Mesenchymal stem cell (in vitro differentiated cells and primary cell): ENCODE measurements at regions not wholly inside any gene's neighbourhood (a gene's known extent, or its start where the extent isn't known, plus 50 kb on each side); places are given as distances from the start of the nearest gene placed in this dataset.

Experiments
- DNase-seq: peaks from one replicate; pipeline ENCODE4 v3.0.0-alpha.2; 2013
- H2AFZ ChIP-seq: one replicate; pipeline ENCODE4 v1.6.1; 2013; ENCODE audit warnings: low read depth, mild to moderate bottlenecking, control low read depth, inconsistent platforms, low read length, moderate library complexity
- H2AK5ac ChIP-seq: 2 replicates; pipeline ENCODE4 v1.6.1; 2013; ENCODE audit warnings: low read length, moderate library complexity, mild to moderate bottlenecking, inconsistent platforms; ENCODE audit not compliant: severe bottlenecking
- H2BK120ac ChIP-seq: one replicate; pipeline ENCODE4 v1.6.1; 2013; ENCODE audit warnings: low read depth, mild to moderate bottlenecking, inconsistent platforms, low read length, moderate library complexity
- H2BK12ac ChIP-seq, 2 experiments: one replicate each; pipeline ENCODE4 v1.6.1; 2013; ENCODE audit warnings: inconsistent platforms in 2 of 2, low read length in 2 of 2, mild to moderate bottlenecking in 2 of 2, moderate library complexity in 2 of 2, control low read depth in 1 of 2
- H2BK15ac ChIP-seq: one replicate; pipeline ENCODE4 v1.6.1; 2013; ENCODE audit warnings: mild to moderate bottlenecking, low read depth, inconsistent platforms; ENCODE audit not compliant: poor library complexity, severe bottlenecking
- H2BK5ac ChIP-seq: 2 replicates; pipeline ENCODE4 v1.6.1; 2013; ENCODE audit warnings: low read depth, mild to moderate bottlenecking, low read length, control low read depth, inconsistent platforms; ENCODE audit not compliant: poor library complexity, severe bottlenecking
- H3K14ac ChIP-seq, 2 experiments: one replicate each; pipeline ENCODE4 v1.6.1; 2013; ENCODE audit warnings: inconsistent platforms in 2 of 2, low read length in 2 of 2, control low read depth in 1 of 2, mild to moderate bottlenecking in 1 of 2, moderate library complexity in 1 of 2
- H3K18ac ChIP-seq, 2 experiments: one replicate each; pipeline ENCODE4 v1.6.1; 2013; ENCODE audit warnings: inconsistent platforms in 2 of 2, low read length in 2 of 2, control low read depth in 1 of 2, low read depth in 1 of 2, mild to moderate bottlenecking in 1 of 2
- H3K23ac ChIP-seq, 2 experiments: one replicate each; pipeline ENCODE4 v1.6.1; 2013; ENCODE audit warnings: inconsistent platforms in 2 of 2, low read length in 2 of 2, mild to moderate bottlenecking in 2 of 2, moderate library complexity in 2 of 2, control low read depth in 1 of 2
- H3K27ac ChIP-seq: 2 replicates; pipeline ENCODE4 v1.5.1; 2013; ENCODE audit warnings: mild to moderate bottlenecking, moderate library complexity, low read length, control low read depth, inconsistent platforms; ENCODE audit not compliant: poor library complexity, severe bottlenecking
- H3K27me3 ChIP-seq, 2 experiments: 2 replicates each; pipeline versions ENCODE4 v1.6.1 to v1.7.0; 2013; ENCODE audit warnings: low read length in 2 of 2, mild to moderate bottlenecking in 2 of 2, moderate library complexity in 2 of 2, control low read depth in 1 of 2, inconsistent platforms in 1 of 2; ENCODE audit not compliant: control insufficient read depth in 1 of 2, insufficient read depth in 1 of 2
- H3K36me3 ChIP-seq, 2 experiments: 2 replicates each; pipeline versions ENCODE4 v1.6.1 to v1.7.0; 2013; ENCODE audit warnings: low read length in 2 of 2, control low read depth in 1 of 2, inconsistent platforms in 1 of 2, low read depth in 1 of 2, mild to moderate bottlenecking in 1 of 2; ENCODE audit not compliant: insufficient read depth in 2 of 2, control insufficient read depth in 1 of 2
- H3K4ac ChIP-seq, 2 experiments: one replicate each; pipeline ENCODE4 v1.6.1; 2013; ENCODE audit warnings: inconsistent platforms in 2 of 2, low read length in 2 of 2, mild to moderate bottlenecking in 2 of 2, moderate library complexity in 2 of 2, control low read depth in 1 of 2, low read depth in 1 of 2
- H3K4me1 ChIP-seq: 2 replicates; pipeline ENCODE4 v1.6.1; 2013; ENCODE audit warnings: low read depth, low read length, control low read depth; ENCODE audit not compliant: control insufficient read depth, insufficient read depth
- H3K4me2 ChIP-seq: 2 replicates; pipeline ENCODE4 v1.6.1; 2013; ENCODE audit warnings: low read length, mild to moderate bottlenecking, inconsistent platforms; ENCODE audit not compliant: poor library complexity, severe bottlenecking
- H3K4me3 ChIP-seq, 2 experiments: 2 replicates each; pipeline versions ENCODE4 v1.5.1 to v1.7.0; 2013; ENCODE audit warnings: low read length in 2 of 2, mild to moderate bottlenecking in 2 of 2, control low read depth in 1 of 2, low read depth in 1 of 2; ENCODE audit not compliant: insufficient read depth in 1 of 2
- H3K79me1 ChIP-seq: replicated peaks from 2 replicates; pipeline ENCODE4 v1.6.1; 2013; ENCODE audit warnings: mild to moderate bottlenecking, control low read depth, low read length, inconsistent platforms; ENCODE audit not compliant: poor library complexity, severe bottlenecking
- H3K9ac ChIP-seq: 2 replicates; pipeline ENCODE4 v1.7.0; 2013; ENCODE audit warnings: mild to moderate bottlenecking, low read length, moderate library complexity
- H3K9me3 ChIP-seq: 2 replicates; pipeline ENCODE4 v1.7.0; 2013; ENCODE audit warnings: mild to moderate bottlenecking, low read length; ENCODE audit not compliant: control insufficient read depth
- H4K8ac ChIP-seq: one replicate; pipeline ENCODE4 v1.6.1; 2013; ENCODE audit warnings: inconsistent platforms, mild to moderate bottlenecking, low read length, moderate library complexity
- H4K91ac ChIP-seq: one replicate; pipeline ENCODE4 v1.6.1; 2013; ENCODE audit warnings: mild to moderate bottlenecking, low read length, inconsistent platforms
- WGBS: methylation state at CpG from one replicate; pipeline ENCODE4 v1.1.7; 2013; ENCODE audit warnings: mixed read lengths; 5-methylcytosine and 5-hydroxymethylcytosine counted together

- Histone ChIP-seq H3K9me3 (no peaks in the 10 kb centered on the region), H3K27me3 (no peaks in the 10 kb centered on the region), H2BK12ac (no peak overlapping the region), H4K8ac (no peak overlapping the region), H2BK120ac (no peak overlapping the region), H3K4me1 (peaks cover 2% of the 10 kb centered on the region), H3K18ac (no peak overlapping the region), H3K4me3 (no peak overlapping the region), H2AFZ (no peak overlapping the region), H3K4ac (no peak overlapping the region), H3K9ac (no peak overlapping the region), H2BK5ac (no peak overlapping the region), H3K27ac (no peak overlapping the region), H3K4me2 (no peak overlapping the region), H4K91ac (no peak overlapping the region), H3K79me1 (no peaks in the 10 kb centered on the region), H3K14ac (no peak overlapping the region), H2BK15ac (no peak overlapping the region), H3K23ac (no peak overlapping the region), H2AK5ac (no peak overlapping the region), H3K36me3 (no peaks in the 10 kb centered on the region)
- 75% methylated on average over 2 of the region's 3 CpGs for WGBS
- no peak for DNase-seq
Observed at GRCh38 chr10:4196183-4196582, 411.2 kb upstream of the KLF6 start.

GRCh38 chr10:4195213-4195612 is 410.2 kb upstream of the KLF6 start:
- Histone ChIP-seq H3K9me3 (no peaks in the 10 kb centered on the region), H4K8ac (no peak overlapping the region), H3K23ac (no peak overlapping the region), H2AK5ac (no peak overlapping the region), H3K9ac (no peak overlapping the region), H3K4ac (no peak overlapping the region), H4K91ac (no peak overlapping the region), H2BK5ac (no peak overlapping the region), H3K18ac (no peak overlapping the region), H3K27ac (no peak overlapping the region), H2BK120ac (no peak overlapping the region), H2AFZ (no peak overlapping the region), H3K4me3 (no peak overlapping the region), H3K4me1 (peaks cover 2% of the 10 kb centered on the region), H2BK12ac (no peak overlapping the region), H3K79me1 (no peaks in the 10 kb centered on the region), H2BK15ac (no peak overlapping the region), H3K27me3 (no peaks in the 10 kb centered on the region), H3K4me2 (no peak overlapping the region), H3K14ac (no peak overlapping the region), H3K36me3 (no peaks in the 10 kb centered on the region)
- DNase-seq: peak; percentile 37
- 97% methylated on average over 12 of the region's 14 CpGs for WGBS

DNA sequence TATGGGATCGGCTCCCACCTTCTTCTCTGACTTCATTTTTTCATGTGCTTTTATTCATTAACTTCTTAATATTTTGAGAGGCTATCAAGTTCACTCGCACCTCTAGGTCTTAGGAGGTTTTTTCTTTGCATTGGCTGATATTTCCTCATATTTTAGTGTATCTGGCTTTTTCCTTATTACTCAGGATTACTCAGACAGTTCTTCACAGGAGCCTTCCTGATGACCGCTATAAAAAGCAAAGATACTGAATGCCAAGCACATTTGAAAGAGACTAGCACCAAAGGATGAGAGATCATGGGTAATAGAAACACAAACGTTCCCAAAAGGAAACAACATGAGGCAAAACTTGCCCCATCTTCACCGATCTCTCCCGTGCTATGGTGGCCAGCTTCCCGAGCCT is 409.2 kb upstream of the KLF6 start:
- Histone ChIP-seq H3K4ac (no peak overlapping the region), H2AFZ (no peak overlapping the region), H4K91ac (no peak overlapping the region), H3K36me3 (no peaks in the 10 kb centered on the region), H3K4me2 (no peak overlapping the region), H4K8ac (no peak overlapping the region), H3K9ac (no peak overlapping the region), H2BK15ac (no peak overlapping the region), H2BK120ac (no peak overlapping the region), H3K9me3 (no peaks in the 10 kb centered on the region), H3K27ac (no peak overlapping the region), H3K23ac (no peak overlapping the region), H3K27me3 (no peaks in the 10 kb centered on the region), H3K18ac (no peak overlapping the region), H2BK5ac (no peak overlapping the region), H2BK12ac (no peak overlapping the region), H3K14ac (no peak overlapping the region), H3K4me1 (peaks cover 2% of the 10 kb centered on the region), H3K79me1 (no peaks in the 10 kb centered on the region), H3K4me3 (no peak overlapping the region), H2AK5ac (no peak overlapping the region)
- no peak for DNase-seq
- WGBS: 89% methylated on average over 6 of the region's 7 CpGs

GRCh38 chr10:4191894-4192293 is 406.9 kb upstream of the KLF6 start:
- Histone ChIP-seq H3K36me3 (no peaks in the 10 kb centered on the region), H4K8ac (no peak overlapping the region), H2BK120ac (no peak overlapping the region), H3K27ac (no peak overlapping the region), H3K18ac (no peak overlapping the region), H3K4me1 (peaks cover 2% of the 10 kb centered on the region), H2BK5ac (no peak overlapping the region), H2AFZ (no peak overlapping the region), H3K79me1 (no peaks in the 10 kb centered on the region), H2BK12ac (no peak overlapping the region), H3K9me3 (no peaks in the 10 kb centered on the region), H2AK5ac (no peak overlapping the region), H4K91ac (no peak overlapping the region), H3K4ac (no peak overlapping the region), H2BK15ac (no peak overlapping the region), H3K4me2 (no peak overlapping the region), H3K14ac (no peak overlapping the region), H3K4me3 (no peak overlapping the region), H3K27me3 (no peaks in the 10 kb centered on the region), H3K23ac (no peak overlapping the region), H3K9ac (no peak overlapping the region)
- DNase-seq: no peak
- 98% methylated on average over 3 of the region's 4 CpGs for WGBS
